Ovary (tissue), 3 donors: ENCODE measurements at regions not wholly inside any gene's neighbourhood (a gene's known extent, or its start where the extent isn't known, plus 50 kb on each side); places are given as distances from the start of the nearest gene placed in this dataset.

Source experiments
- EP300 ChIP-seq: sonication (generic); formaldehyde crosslinking; IDR thresholded peaks from one replicate; pipeline ENCODE4 v1.6.1; 2017; ENCODE audit warnings: antibody characterized with exemption
- TF ChIP-seq, protein P1 (sequence below), 3 donors: fragments of 450-650 bp in 2 of 3; fragments of 200-600 bp in 1 of 3; IDR thresholded peaks; one replicate each; pipeline versions ENCODE4 v1.5.1 to v1.8.0; 2016 to 2022; ENCODE audit warnings: antibody characterized with exemption in 3 of 3, mild to moderate bottlenecking in 1 of 3
- donor health status: DM: no; HTN: no; CAD: no.

DNA sequence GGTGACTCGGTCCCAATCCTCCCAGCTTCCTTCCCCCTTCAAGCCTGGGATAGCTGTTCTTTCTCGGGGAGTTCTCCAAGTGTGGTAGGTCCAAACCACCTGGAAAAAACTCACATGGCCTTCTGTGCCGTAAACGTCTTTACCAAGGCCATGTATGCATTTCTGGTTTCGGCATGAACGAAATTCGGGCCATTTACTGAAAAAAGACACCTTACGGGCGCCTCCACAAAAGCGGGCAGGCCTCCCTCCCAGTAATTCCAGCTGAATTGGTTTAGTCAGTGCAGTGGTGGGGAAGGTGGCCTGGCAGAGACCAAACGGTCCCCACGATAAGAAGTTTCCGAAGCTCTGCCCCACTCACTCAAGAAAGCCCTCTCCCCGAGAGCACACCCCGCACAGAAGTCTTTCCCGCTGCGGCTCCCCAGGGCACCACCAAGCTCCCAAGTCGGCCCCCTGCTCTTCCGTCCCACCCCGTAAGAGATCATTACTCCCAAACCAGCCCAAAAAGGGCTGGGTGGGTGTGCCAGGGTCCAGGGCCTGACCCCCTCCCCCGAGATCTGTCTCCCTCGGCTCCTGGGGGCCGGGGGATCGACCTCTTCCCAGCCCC lies 86.3 kb upstream of the MELK start:
- TF ChIP-seq, protein P1, sequence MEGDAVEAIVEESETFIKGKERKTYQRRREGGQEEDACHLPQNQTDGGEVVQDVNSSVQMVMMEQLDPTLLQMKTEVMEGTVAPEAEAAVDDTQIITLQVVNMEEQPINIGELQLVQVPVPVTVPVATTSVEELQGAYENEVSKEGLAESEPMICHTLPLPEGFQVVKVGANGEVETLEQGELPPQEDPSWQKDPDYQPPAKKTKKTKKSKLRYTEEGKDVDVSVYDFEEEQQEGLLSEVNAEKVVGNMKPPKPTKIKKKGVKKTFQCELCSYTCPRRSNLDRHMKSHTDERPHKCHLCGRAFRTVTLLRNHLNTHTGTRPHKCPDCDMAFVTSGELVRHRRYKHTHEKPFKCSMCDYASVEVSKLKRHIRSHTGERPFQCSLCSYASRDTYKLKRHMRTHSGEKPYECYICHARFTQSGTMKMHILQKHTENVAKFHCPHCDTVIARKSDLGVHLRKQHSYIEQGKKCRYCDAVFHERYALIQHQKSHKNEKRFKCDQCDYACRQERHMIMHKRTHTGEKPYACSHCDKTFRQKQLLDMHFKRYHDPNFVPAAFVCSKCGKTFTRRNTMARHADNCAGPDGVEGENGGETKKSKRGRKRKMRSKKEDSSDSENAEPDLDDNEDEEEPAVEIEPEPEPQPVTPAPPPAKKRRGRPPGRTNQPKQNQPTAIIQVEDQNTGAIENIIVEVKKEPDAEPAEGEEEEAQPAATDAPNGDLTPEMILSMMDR (IDR thresholded peaks at IDR 0.05): no peak
- no peak for TF ChIP-seq EP300
